Motor neuron (in vitro differentiated cells): ENCODE measurements at regions not wholly inside any gene's neighbourhood (a gene's known extent, or its start where the extent isn't known, plus 50 kb on each side); places are given as distances from the start of the nearest gene placed in this dataset.
"Not testable (repeated sequence)": the region's sequence is repeated elsewhere in the genome, so short reads cannot be mapped to it uniquely, and the experiment has no call there.

Experiments
- ATAC-seq, 8 experiments: fragments of 200-7000 bp; cut with Tn5 transposase; replicated peaks in 6 of 8; 2 replicates each; pipeline ENCODE4 v1.8.0; 2021; ENCODE audit warnings: mild to moderate bottlenecking in 8 of 8, moderate library complexity in 8 of 8
- H3K27ac ChIP-seq, 2 donors: fragments of 250-450 bp; sonication (Bioruptor Pico); 2 replicates each; pipeline ENCODE4 v1.9.0; 2021; ENCODE audit warnings: antibody characterized with exemption in 2 of 2, mild to moderate bottlenecking in 2 of 2, moderate library complexity in 1 of 2
- H3K4me1 ChIP-seq, 2 donors: fragments of 250-450 bp; sonication (Bioruptor Pico); replicated peaks in 1 of 2; 2 replicates each; pipeline ENCODE4 v1.6.1; 2021; ENCODE audit warnings: antibody characterized with exemption in 2 of 2, mild to moderate bottlenecking in 2 of 2, moderate library complexity in 1 of 2
- H3K4me3 ChIP-seq, 5 donors: fragments of 250-450 bp; sonication (Bioruptor Pico); 2 replicates each; pipeline ENCODE4 v1.9.0; 2021; ENCODE audit warnings: antibody characterized with exemption in 5 of 5, mild to moderate bottlenecking in 5 of 5, moderate library complexity in 4 of 5
- WGBS, 10 experiments: fragments of 450-650 bp; shearing (Covaris generic); methylation state at CpG; one replicate each; pipeline ENCODE4 v1.0.0; 2022; 5-methylcytosine and 5-hydroxymethylcytosine counted together
- in situ Hi-C, 9 experiments: fragments of 400-800 bp; cut with MboI; loops; one replicate each; pipeline ENCODE4 v1.15.0; 2021; ENCODE audit warnings: low sequenced_read_pairs in 9 of 9, low pct_unique_long_range_greater_than_20kb in 2 of 9; ENCODE audit not compliant: unreplicated experiment in 9 of 9

- ATAC-seq, result no peak
- in situ Hi-C loops, result loop anchor here in 1 of 9 experiments (25.0 kb wide), 2 partner anchors 113 to 488 kb away; no protein-coding TSS in a partner anchor
- Histone ChIP-seq H3K4me3 (no peak overlapping the region), H3K4me1 (no peaks in the 10 kb centered on the region), H3K27ac (no peak overlapping the region)
- WGBS, 10 experiments, result 58 to 94% (median 77%) methylated on average over 2 to 8 of the region's 8 CpGs
These were observed 201.1 kb upstream of the C1orf87 start for GRCh38 chr1:60274422-60275290.

GRCh38 chr1:60273185-60273584, 199.6 kb upstream of the C1orf87 start:
- Histone ChIP-seq H3K4me3 (no peak overlapping the region), H3K4me1 (no peaks in the 10 kb centered on the region), H3K27ac (no peak overlapping the region)
- no peak for ATAC-seq
- 63 to 100% (median 92%) methylated on average over 1 of the region's 1 CpG; no CpG with 5 or more reads in 1 of the 10 experiments for WGBS, 10 experiments
- in situ Hi-C loops, result no loop called here

- H3K4me3 ChIP-seq, result no peak overlapping the region
- in situ Hi-C loops, result no loop called here
- no peak overlapping the region for H3K27ac ChIP-seq
- WGBS, 10 experiments, result 63 to 100% (median 93%) methylated on average over 1 to 15 of the region's 15 CpGs; no CpG with 5 or more reads in 2 of the 10 experiments
- H3K4me1 ChIP-seq, result no peaks in the 10 kb centered on the region
- ATAC-seq, result no peak
These were observed 197.5 kb upstream of the C1orf87 start for GRCh38 chr1:60271041-60271440.

- WGBS, 10 experiments, result 50 to 100% (median 96%) methylated on average over 1 to 2 of the region's 2 CpGs; no CpG with 5 or more reads in 2 of the 10 experiments
- Histone ChIP-seq H3K4me1 (no peaks in the 10 kb centered on the region), H3K27ac (no peak overlapping the region), H3K4me3 (no peak overlapping the region)
- in situ Hi-C loops, result no loop called here
- no peak for ATAC-seq
These were observed 194.9 kb upstream of the C1orf87 start for GRCh38 chr1:60268451-60268850.

GRCh38 chr1:60265560-60266535, 192.3 kb upstream of the C1orf87 start:
- no peak overlapping the region for H3K4me3 ChIP-seq
- peak in 2 of 8 experiments; percentile 25 to 51 for ATAC-seq
- in situ Hi-C loops, result no loop called here
- WGBS, 10 experiments, result 20 to 95% (median 77%) methylated on average over 1 to 3 of the region's 3 CpGs
- no peaks in the 10 kb centered on the region for H3K4me1 ChIP-seq
- H3K27ac ChIP-seq, result no peak overlapping the region

- no peak overlapping the region for H3K4me3 ChIP-seq
- 12 to 100% (median 94%) methylated on average over 1 to 2 of the region's 2 CpGs; no CpG with 5 or more reads in 3 of the 10 experiments for WGBS, 10 experiments
- H3K27ac ChIP-seq, result no peak overlapping the region
- no peaks in the 10 kb centered on the region for H3K4me1 ChIP-seq
- in situ Hi-C loops, result no loop called here
- ATAC-seq, result no peak
These were observed 189.1 kb upstream of the C1orf87 start for GRCh38 chr1:60262701-60263100.

- in situ Hi-C loops, result no loop called here
- ATAC-seq, result no peak
These were observed 184.0 kb upstream of the C1orf87 start for GRCh38 chr1:60257531-60257930.

GRCh38 chr1:60255565-60255964, 182.0 kb upstream of the C1orf87 start:
- H3K4me3 ChIP-seq, result no peak overlapping the region
- no peak for ATAC-seq
- H3K27ac ChIP-seq, result no peak overlapping the region
- no peaks in the 10 kb centered on the region for H3K4me1 ChIP-seq
- in situ Hi-C loops, result no loop called here
- WGBS, 10 experiments, result 40 to 100% (median 83%) methylated on average over 1 of the region's 1 CpG; no CpG with 5 or more reads in 2 of the 10 experiments

More at GRCh38 chr1:60257531-60257930, 184.0 kb upstream of the C1orf87 start:
- Histone ChIP-seq H3K27ac (no peak overlapping the region), H3K4me1 (no peaks in the 10 kb centered on the region), H3K4me3 (no peak overlapping the region)

- Histone ChIP-seq H3K27ac (no peak overlapping the region), H3K4me3 (no peak overlapping the region), H3K4me1 (no peaks in the 10 kb centered on the region)
- ATAC-seq, result no peak
- in situ Hi-C loops, result no loop called here
- WGBS, 10 experiments, result 0 to 77% (median 20%) methylated on average over 1 to 2 of the region's 2 CpGs; no CpG with 5 or more reads in 1 of the 10 experiments
These were observed 177.9 kb upstream of the C1orf87 start for GRCh38 chr1:60251426-60251825.

GRCh38 chr1:60247467-60247866, 173.9 kb upstream of the C1orf87 start:
- H3K4me3 ChIP-seq, H3K4me1 ChIP-seq, in situ Hi-C loops, ATAC-seq, H3K27ac ChIP-seq: not testable (repeated sequence)
- 50% methylated on average over 1 of the region's 1 CpG; no CpG with 5 or more reads in 9 of the 10 experiments for whole genome bisulfite sequencing, 10 experiments

GRCh38 chr1:60245324-60245723, 171.8 kb upstream of the C1orf87 start:
- in situ Hi-C loops, result no loop called here
- no peak for ATAC-seq
- Histone ChIP-seq H3K4me3 (no peak overlapping the region), H3K27ac (no peak overlapping the region), H3K4me1 (no peaks in the 10 kb centered on the region)
- 0 to 100% (median 82%) methylated on average over 1 to 2 of the region's 2 CpGs; no CpG with 5 or more reads in 2 of the 10 experiments for WGBS, 10 experiments

GRCh38 chr1:60244906-60245305, 171.3 kb upstream of the C1orf87 start:
- no peak for ATAC-seq
- H3K4me3 ChIP-seq, result no peak overlapping the region
- H3K4me1 ChIP-seq, result no peaks in the 10 kb centered on the region
- in situ Hi-C loops, result no loop called here
- no peak overlapping the region for H3K27ac ChIP-seq

GRCh38 chr1:60235275-60235674, 161.7 kb upstream of the C1orf87 start:
- Histone ChIP-seq H3K27ac (no peak overlapping the region), H3K4me1 (peaks cover 0 to 8% of the 10 kb centered on the region in 2 donors), H3K4me3 (no peak overlapping the region)
- in situ Hi-C loops, result no loop called here
- ATAC-seq, result peak in 5 of 8 experiments; percentile 27 to 58 (median 43)
- 50 to 83% (median 80%) methylated on average over 1 to 2 of the region's 2 CpGs; no CpG with 5 or more reads in 2 of the 10 experiments for WGBS, 10 experiments
